ENCODE measurements at regions not wholly inside any gene's neighbourhood (a gene's known extent, or its start where the extent isn't known, plus 50 kb on each side); places are given as distances from the start of the nearest gene placed in this dataset.

DNA sequence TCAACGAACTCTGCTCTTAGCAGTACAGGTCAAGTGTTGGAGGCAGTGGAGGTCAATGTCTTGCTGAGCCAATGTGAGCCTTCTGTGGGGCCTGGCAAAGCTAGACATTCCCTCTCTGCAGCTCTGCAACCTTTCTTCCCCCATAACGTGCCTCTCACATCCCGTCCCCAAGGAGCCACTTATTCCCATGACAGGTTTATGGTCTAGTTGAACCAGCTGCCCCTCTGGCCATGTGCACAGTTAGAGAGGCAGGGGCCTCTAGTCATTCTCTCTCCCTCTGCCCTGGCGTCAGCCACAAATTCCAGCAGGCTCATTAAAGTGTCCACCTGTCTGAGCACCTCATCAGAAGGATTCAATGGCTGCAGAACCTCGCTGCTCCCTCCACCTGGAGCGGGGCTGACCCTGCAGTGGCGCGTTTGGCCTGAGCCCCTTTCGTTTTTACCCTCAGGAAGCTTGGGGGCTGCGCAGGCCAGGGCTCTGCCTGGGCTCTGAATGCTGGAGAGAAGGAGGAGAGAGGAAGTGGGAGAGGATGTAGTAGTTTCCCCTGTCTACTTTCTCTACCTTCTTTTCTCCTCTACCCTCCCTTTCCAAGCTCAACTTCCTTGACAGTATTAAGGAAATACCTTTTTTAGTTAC, 302.1 kb upstream of the B3GAT1 start:
- Mint-ChIP-seq H3K9me3 (peaks cover 3% of the 10 kb centered on the region), H3K27me3 (ENCODE audit: low read depth) (peaks cover 43% of the 10 kb centered on the region), H3K4me1 (peaks cover 36% of the 10 kb centered on the region), H3K27ac (peak overlapping the region in 2 of 3 experiments; percentile 1 to 38), H3K4me3 (peak overlapping the region in 1 of 3 experiments; percentile 13), H3K36me3 (ENCODE audit: low read depth) (no peaks in the 10 kb centered on the region)
- TF ChIP-seq, protein P1, sequence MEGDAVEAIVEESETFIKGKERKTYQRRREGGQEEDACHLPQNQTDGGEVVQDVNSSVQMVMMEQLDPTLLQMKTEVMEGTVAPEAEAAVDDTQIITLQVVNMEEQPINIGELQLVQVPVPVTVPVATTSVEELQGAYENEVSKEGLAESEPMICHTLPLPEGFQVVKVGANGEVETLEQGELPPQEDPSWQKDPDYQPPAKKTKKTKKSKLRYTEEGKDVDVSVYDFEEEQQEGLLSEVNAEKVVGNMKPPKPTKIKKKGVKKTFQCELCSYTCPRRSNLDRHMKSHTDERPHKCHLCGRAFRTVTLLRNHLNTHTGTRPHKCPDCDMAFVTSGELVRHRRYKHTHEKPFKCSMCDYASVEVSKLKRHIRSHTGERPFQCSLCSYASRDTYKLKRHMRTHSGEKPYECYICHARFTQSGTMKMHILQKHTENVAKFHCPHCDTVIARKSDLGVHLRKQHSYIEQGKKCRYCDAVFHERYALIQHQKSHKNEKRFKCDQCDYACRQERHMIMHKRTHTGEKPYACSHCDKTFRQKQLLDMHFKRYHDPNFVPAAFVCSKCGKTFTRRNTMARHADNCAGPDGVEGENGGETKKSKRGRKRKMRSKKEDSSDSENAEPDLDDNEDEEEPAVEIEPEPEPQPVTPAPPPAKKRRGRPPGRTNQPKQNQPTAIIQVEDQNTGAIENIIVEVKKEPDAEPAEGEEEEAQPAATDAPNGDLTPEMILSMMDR (IDR thresholded peaks at IDR 0.05; ENCODE audit: unreplicated experiment in 3 of 3), result no peak

DNA sequence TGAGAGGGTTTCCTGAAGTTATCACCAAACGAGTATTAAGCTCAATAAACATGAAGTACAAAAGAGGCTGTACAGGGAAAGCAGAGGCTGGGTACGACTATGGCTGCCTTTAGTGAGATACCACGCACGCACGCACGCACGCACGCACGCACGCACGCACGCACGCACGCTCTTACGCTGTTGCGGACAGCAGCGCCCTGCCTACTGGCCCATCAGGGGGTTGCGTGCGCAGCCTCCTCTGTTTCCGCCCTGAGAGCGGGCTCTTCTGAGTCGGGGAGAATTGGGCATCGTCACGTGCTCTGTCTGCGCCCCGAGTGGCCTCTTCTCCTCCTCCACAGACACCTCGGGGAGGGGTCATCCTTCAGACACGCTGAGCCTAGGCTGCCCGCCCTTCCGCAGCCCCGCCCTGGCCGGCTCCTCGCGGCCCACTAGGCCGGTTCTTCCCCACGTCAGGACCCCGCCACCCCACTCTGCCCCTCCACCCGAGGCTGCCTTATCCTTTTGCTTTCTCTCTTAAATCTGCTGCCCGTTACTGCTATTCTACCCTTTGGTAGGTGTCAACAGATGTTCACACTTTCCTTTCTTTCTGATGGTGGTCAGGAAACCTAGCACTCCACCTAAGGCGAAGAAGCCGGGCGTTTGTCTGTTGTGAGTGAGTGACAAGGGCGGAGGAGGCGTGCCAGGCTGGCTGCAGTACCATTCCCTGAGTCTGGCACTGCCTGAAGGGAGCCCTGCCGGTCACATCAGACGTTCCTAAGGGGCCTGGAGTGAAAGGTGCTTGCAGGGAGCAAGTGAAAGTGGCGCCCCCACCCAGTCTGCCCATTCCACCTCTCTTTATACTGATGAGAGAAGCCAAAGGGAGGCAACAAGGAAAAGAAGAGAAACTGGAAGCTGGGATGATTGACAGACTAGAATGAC, 300.4 kb upstream of the B3GAT1 start:
- H3K4me1 Mint-ChIP-seq, result peaks cover 36% of the 10 kb centered on the region
- no peak overlapping the region for H3K4me3 Mint-ChIP-seq
- H3K27ac Mint-ChIP-seq, result no peak overlapping the region
- no peaks in the 10 kb centered on the region for H3K9me3 Mint-ChIP-seq
- TF ChIP-seq, protein P1 (IDR thresholded peaks at IDR 0.05; ENCODE audit: unreplicated experiment in 3 of 3), result no peak
- H3K36me3 Mint-ChIP-seq (ENCODE audit: low read depth), result no peaks in the 10 kb centered on the region
- peaks cover 36% of the 10 kb centered on the region for H3K27me3 Mint-ChIP-seq (ENCODE audit: low read depth)

DNA sequence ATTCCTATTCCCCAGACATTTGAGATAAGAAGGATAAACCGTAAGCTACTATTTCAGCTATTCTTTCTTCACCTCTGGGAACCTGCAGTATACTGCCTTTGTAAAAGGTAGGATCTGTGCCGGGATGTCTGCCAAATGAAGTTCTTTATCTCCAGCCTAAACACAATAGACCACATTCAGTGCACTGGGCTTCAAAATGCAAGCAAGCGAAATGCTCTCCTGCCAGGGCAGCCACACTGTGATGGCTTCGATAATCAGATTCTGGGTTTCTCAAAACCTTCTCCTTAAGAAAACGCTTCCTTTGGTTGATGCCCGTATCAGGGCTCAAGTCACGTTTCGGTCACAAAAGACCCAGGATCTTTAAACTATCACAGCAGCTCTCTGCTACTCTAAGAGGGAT, 299.5 kb upstream of the B3GAT1 start:
- TF ChIP-seq, protein P1 (IDR thresholded peaks at IDR 0.05; ENCODE audit: unreplicated experiment in 3 of 3), result no peak
- no peak overlapping the region for H3K4me3 Mint-ChIP-seq
- H3K4me1 Mint-ChIP-seq, result peaks cover 34% of the 10 kb centered on the region

DNA sequence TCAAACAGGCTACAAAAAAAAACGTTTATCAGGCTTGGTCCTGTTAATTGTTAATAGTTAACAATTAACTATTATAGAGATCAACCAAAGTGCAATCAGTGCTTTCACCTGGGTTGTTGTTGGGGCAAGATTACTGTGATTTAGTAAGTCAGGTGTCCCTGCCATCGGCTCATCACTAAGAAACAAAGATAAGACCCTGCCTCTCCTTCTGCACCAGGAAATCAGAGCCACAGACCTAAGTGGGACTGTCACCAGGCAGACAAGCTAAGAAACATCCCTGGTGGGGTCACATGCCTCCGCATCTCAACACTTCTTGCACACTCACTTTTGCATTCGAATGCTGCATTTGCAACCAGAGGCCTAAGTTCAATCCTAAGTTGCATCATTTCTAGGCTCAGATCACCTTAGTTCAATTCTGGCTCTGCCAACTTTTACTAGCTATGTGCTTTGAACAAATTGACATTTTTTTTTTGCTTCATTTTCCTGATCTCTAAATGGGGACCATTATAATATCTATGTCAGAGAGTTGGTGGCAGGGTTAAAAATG, 298.9 kb upstream of the B3GAT1 start:
- Mint-ChIP-seq H3K27me3 (ENCODE audit: low read depth) (peaks cover 26% of the 10 kb centered on the region), H3K4me3 (no peak overlapping the region), H3K27ac (no peak overlapping the region), H3K4me1 (peaks cover 27% of the 10 kb centered on the region), H3K9me3 (no peaks in the 10 kb centered on the region), H3K36me3 (ENCODE audit: low read depth) (no peaks in the 10 kb centered on the region)
- TF ChIP-seq, protein P1 (IDR thresholded peaks at IDR 0.05; ENCODE audit: unreplicated experiment in 3 of 3), result no peak

More for the DNA sequence above, 299.5 kb upstream of the B3GAT1 start:
- Mint-ChIP-seq H3K27ac (no peak overlapping the region), H3K27me3 (ENCODE audit: low read depth) (peaks cover 31% of the 10 kb centered on the region), H3K36me3 (ENCODE audit: low read depth) (no peaks in the 10 kb centered on the region), H3K9me3 (no peaks in the 10 kb centered on the region)

DNA sequence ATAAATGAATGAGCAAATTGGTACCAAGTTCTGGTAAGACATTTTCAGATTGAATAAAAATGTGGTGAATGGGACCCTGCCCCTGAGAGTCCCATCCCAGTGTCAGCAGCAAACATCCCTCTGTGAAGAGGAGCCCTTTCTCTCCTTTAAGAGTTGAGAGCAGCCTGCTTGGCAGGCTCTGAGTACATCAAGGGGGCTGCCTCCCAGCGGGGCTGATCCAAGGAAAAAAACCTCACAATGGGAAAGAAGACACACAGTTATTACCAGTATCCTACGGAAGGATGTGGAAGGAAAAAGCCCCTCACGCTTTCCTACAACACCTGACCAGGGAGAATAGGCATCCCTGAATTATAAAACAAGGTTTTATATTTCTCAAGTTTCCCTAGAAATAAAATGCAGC, 293.8 kb upstream of the B3GAT1 start:
- H3K4me1 Mint-ChIP-seq, result no peaks in the 10 kb centered on the region
- H3K36me3 Mint-ChIP-seq (ENCODE audit: low read depth), result no peaks in the 10 kb centered on the region
- TF ChIP-seq, protein P1 (IDR thresholded peaks at IDR 0.05; ENCODE audit: unreplicated experiment in 3 of 3), result no peak
- H3K9me3 Mint-ChIP-seq, result no peaks in the 10 kb centered on the region
- H3K27ac Mint-ChIP-seq, result no peak overlapping the region
- peaks cover 43% of the 10 kb centered on the region for H3K27me3 Mint-ChIP-seq (ENCODE audit: low read depth)
- H3K4me3 Mint-ChIP-seq, result no peak overlapping the region

All from nephron (organoid).